Osteoblast (primary cell): ENCODE measurements at regions not wholly inside any gene's neighbourhood (a gene's known extent, or its start where the extent isn't known, plus 50 kb on each side); places are given as distances from the start of the nearest gene placed in this dataset.

Source experiments
- DNase-seq: peaks from one replicate; pipeline ENCODE4 v3.0.0; 2011; ENCODE audit warnings: low spot score, mixed read lengths; ENCODE audit not compliant: insufficient read length; ENCODE audit errors: missing footprints
- H2AFZ ChIP-seq: 2 replicates; pipeline ENCODE4 v1.6.0; 2011; ENCODE audit warnings: mild to moderate bottlenecking, low read length
- H3K27ac ChIP-seq: 2 replicates; pipeline ENCODE4 v1.5.1; 2011; ENCODE audit warnings: mild to moderate bottlenecking, low read depth, low read length, moderate library complexity
- H3K27me3 ChIP-seq: 2 replicates; pipeline ENCODE4 v1.6.0; 2012; ENCODE audit warnings: mild to moderate bottlenecking, control low read depth, inconsistent platforms, low read length, moderate library complexity; ENCODE audit not compliant: insufficient read depth
- H3K36me3 ChIP-seq: 2 replicates; pipeline ENCODE4 v1.5.1; 2011; ENCODE audit warnings: mild to moderate bottlenecking, low read length, control low read depth, moderate library complexity; ENCODE audit not compliant: insufficient read depth
- H3K4me1 ChIP-seq: 2 replicates; pipeline ENCODE4 v1.5.1; 2011; ENCODE audit warnings: mild to moderate bottlenecking, low read length, control low read depth, moderate library complexity; ENCODE audit not compliant: insufficient read depth
- H3K4me2 ChIP-seq: 2 replicates; pipeline ENCODE4 v1.6.0; 2011; ENCODE audit warnings: mild to moderate bottlenecking, low read length; ENCODE audit not compliant: insufficient read depth
- H3K4me3 ChIP-seq: fragments of 200-600 bp; sonication (generic); 3 replicates; pipeline ENCODE4 v1.5.1; 2012; ENCODE audit warnings: mild to moderate bottlenecking, low read length, inconsistent platforms; ENCODE audit not compliant: insufficient read depth
- H3K79me2 ChIP-seq: 2 replicates; pipeline ENCODE4 v1.6.0; 2012; ENCODE audit warnings: mild to moderate bottlenecking, low read length, control low read depth, inconsistent platforms; ENCODE audit not compliant: insufficient read depth
- H3K9me3 ChIP-seq: 2 replicates; pipeline ENCODE4 v1.5.1; 2011; ENCODE audit warnings: low read depth, low read length, control low read depth
- H4K20me1 ChIP-seq: 2 replicates; pipeline ENCODE4 v1.6.0; 2012; ENCODE audit warnings: mild to moderate bottlenecking, low read length, control low read depth; ENCODE audit not compliant: insufficient read depth
- TF ChIP-seq, protein P1 (sequence below): IDR thresholded peaks from 2 replicates; pipeline ENCODE4 v1.5.1; 2011; ENCODE audit warnings: mild to moderate bottlenecking, low read depth, low read length, moderate library complexity; ENCODE audit errors: extremely low read depth

DNA sequence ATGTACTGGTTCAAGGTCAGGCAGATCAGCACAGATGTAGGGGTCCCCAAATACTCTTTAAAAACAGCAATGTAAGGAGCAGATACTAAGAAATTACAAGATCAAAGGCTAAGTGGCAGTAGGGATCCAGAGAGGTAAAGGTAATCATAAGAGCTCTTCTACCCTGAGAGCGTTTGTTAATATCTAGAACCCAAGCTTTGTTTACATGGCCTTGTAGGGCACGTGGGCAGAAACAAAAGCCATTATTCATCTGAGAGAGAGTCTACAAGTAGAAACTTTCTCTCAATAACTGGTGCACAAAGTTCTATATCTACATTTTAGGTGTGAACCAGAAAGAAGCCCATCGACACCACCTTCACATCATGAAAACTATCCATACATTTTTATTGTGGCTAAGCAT, 225.6 kb upstream of the PCDH10 start:
- Histone ChIP-seq H3K27me3 (no peaks in the 10 kb centered on the region), H3K27ac (no peak overlapping the region), H3K4me3 (no peak overlapping the region), H3K9me3 (no peaks in the 10 kb centered on the region), H3K4me1 (no peaks in the 10 kb centered on the region), H2AFZ (no peak overlapping the region), H3K36me3 (no peaks in the 10 kb centered on the region), H3K4me2 (no peak overlapping the region), H4K20me1 (no peaks in the 10 kb centered on the region), H3K79me2 (no peaks in the 10 kb centered on the region)
- TF ChIP-seq, protein P1, sequence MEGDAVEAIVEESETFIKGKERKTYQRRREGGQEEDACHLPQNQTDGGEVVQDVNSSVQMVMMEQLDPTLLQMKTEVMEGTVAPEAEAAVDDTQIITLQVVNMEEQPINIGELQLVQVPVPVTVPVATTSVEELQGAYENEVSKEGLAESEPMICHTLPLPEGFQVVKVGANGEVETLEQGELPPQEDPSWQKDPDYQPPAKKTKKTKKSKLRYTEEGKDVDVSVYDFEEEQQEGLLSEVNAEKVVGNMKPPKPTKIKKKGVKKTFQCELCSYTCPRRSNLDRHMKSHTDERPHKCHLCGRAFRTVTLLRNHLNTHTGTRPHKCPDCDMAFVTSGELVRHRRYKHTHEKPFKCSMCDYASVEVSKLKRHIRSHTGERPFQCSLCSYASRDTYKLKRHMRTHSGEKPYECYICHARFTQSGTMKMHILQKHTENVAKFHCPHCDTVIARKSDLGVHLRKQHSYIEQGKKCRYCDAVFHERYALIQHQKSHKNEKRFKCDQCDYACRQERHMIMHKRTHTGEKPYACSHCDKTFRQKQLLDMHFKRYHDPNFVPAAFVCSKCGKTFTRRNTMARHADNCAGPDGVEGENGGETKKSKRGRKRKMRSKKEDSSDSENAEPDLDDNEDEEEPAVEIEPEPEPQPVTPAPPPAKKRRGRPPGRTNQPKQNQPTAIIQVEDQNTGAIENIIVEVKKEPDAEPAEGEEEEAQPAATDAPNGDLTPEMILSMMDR, result no peak
- no peak for DNase-seq

DNA sequence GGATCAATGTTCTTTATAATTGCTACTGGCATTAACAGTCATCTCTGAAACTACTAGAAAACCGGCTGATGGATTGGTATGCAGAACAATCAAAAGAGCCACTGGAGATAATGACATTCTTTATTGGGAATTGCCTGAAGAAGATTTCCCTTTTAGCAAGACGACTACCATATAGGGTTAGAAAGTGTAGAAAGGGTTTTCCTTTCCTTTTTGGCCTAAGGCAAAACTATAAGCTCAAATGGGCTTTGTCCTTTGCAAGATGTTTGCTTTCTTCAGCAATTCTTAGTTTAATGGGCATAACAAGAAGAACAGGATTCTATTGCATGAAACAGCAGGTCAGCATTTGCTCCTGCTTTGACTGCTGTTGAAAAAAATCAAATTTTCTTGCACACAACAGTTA, 214.2 kb upstream of the PCDH10 start:
- no peaks in the 10 kb centered on the region for H3K79me2 ChIP-seq
- no peaks in the 10 kb centered on the region for H4K20me1 ChIP-seq
- no peaks in the 10 kb centered on the region for H3K4me1 ChIP-seq
- peaks cover 2% of the 10 kb centered on the region for H3K9me3 ChIP-seq
- no peak for DNase-seq
- TF ChIP-seq, protein P1, result no peak
- no peak overlapping the region for H3K27ac ChIP-seq
- no peak overlapping the region for H3K4me2 ChIP-seq
- no peaks in the 10 kb centered on the region for H3K36me3 ChIP-seq
- no peak overlapping the region for H2AFZ ChIP-seq
- H3K27me3 ChIP-seq, result no peaks in the 10 kb centered on the region
- no peak overlapping the region for H3K4me3 ChIP-seq

DNA sequence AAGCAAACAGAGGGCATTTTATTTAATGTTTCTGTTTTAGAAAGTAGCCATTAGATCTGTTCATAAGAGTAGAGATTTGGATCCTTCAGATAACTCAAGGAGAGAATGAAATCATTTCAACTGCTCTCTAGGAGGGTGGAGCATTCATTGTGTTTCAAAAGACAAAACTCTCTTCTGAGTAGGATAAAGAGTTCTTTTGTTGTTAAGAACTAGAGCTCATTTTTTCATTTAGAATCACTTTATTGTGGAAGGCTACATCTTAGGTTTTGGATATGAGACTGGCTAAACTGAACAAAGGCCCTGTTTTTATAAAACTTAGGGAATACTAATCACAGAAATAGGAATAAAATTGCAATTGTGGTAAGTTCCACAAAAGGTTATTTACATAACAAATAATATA, 193.9 kb upstream of the PCDH10 start:
- H2AFZ ChIP-seq, result no peak overlapping the region
- no peaks in the 10 kb centered on the region for H3K4me1 ChIP-seq
- TF ChIP-seq, protein P1, result no peak
- no peaks in the 10 kb centered on the region for H3K79me2 ChIP-seq
- no peak overlapping the region for H3K4me2 ChIP-seq
- H3K27me3 ChIP-seq, result no peaks in the 10 kb centered on the region
- H3K9me3 ChIP-seq, result peaks cover 4% of the 10 kb centered on the region
- H3K27ac ChIP-seq, result no peak overlapping the region
- no peaks in the 10 kb centered on the region for H3K36me3 ChIP-seq
- DNase-seq, result no peak
- H3K4me3 ChIP-seq, result no peak overlapping the region
- no peaks in the 10 kb centered on the region for H4K20me1 ChIP-seq

DNA sequence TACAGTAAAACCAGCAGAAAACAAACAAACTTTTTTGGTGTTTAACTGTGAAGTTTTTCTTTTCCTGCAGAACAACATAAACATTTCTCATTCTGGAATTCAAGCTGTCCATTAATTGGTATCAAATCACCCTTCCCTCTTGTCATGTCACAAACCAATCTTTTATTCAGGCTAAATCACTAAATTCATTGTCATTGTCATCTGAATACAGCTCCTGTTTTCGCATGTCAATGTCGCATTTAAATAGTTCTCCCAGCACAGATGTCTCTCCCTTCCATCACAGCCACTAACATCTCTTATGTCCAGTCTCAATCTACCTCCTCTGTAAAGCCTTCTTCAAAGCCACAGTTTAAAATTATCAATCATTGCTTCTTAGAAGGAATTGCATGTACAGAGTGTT, 192.1 kb upstream of the PCDH10 start:
- no peaks in the 10 kb centered on the region for H3K36me3 ChIP-seq
- H4K20me1 ChIP-seq, result no peaks in the 10 kb centered on the region
- no peaks in the 10 kb centered on the region for H3K79me2 ChIP-seq
- H2AFZ ChIP-seq, result no peak overlapping the region
- no peak overlapping the region for H3K4me2 ChIP-seq
- TF ChIP-seq, protein P1, result no peak
- DNase-seq, result no peak
- H3K27ac ChIP-seq, result no peak overlapping the region
- H3K27me3 ChIP-seq, result no peaks in the 10 kb centered on the region
- no peak overlapping the region for H3K4me3 ChIP-seq
- H3K4me1 ChIP-seq, result no peaks in the 10 kb centered on the region
- H3K9me3 ChIP-seq, result peaks cover 4% of the 10 kb centered on the region
